Motor neuron (in vitro differentiated cells): ENCODE measurements at regions not wholly inside any gene's neighbourhood (a gene's known extent, or its start where the extent isn't known, plus 50 kb on each side); places are given as distances from the start of the nearest gene placed in this dataset.

Experiments
- ATAC-seq, 8 experiments: fragments of 200-7000 bp; cut with Tn5 transposase; replicated peaks in 6 of 8; 2 replicates each; pipeline ENCODE4 v1.8.0; 2021; ENCODE audit warnings: mild to moderate bottlenecking in 8 of 8, moderate library complexity in 8 of 8
- H3K27ac ChIP-seq, 2 donors: fragments of 250-450 bp; sonication (Bioruptor Pico); 2 replicates each; pipeline ENCODE4 v1.9.0; 2021; ENCODE audit warnings: antibody characterized with exemption in 2 of 2, mild to moderate bottlenecking in 2 of 2, moderate library complexity in 1 of 2
- H3K4me1 ChIP-seq, 2 donors: fragments of 250-450 bp; sonication (Bioruptor Pico); replicated peaks in 1 of 2; 2 replicates each; pipeline ENCODE4 v1.6.1; 2021; ENCODE audit warnings: antibody characterized with exemption in 2 of 2, mild to moderate bottlenecking in 2 of 2, moderate library complexity in 1 of 2
- H3K4me3 ChIP-seq, 5 donors: fragments of 250-450 bp; sonication (Bioruptor Pico); 2 replicates each; pipeline ENCODE4 v1.9.0; 2021; ENCODE audit warnings: antibody characterized with exemption in 5 of 5, mild to moderate bottlenecking in 5 of 5, moderate library complexity in 4 of 5
- WGBS, 10 experiments: fragments of 450-650 bp; shearing (Covaris generic); methylation state at CpG; one replicate each; pipeline ENCODE4 v1.0.0; 2022; 5-methylcytosine and 5-hydroxymethylcytosine counted together
- in situ Hi-C, 9 experiments: fragments of 400-800 bp; cut with MboI; loops; one replicate each; pipeline ENCODE4 v1.15.0; 2021; ENCODE audit warnings: low sequenced_read_pairs in 9 of 9, low pct_unique_long_range_greater_than_20kb in 2 of 9; ENCODE audit not compliant: unreplicated experiment in 9 of 9

- H3K27ac ChIP-seq: no peak overlapping the region
- H3K4me1 ChIP-seq: peaks cover 10 to 16% of the 10 kb centered on the region in 2 donors
- in situ Hi-C loops: loop anchor here in 1 of 9 experiments (25.0 kb wide), 1 partner anchor 156 kb away; no protein-coding TSS in a partner anchor
- no peak for ATAC-seq
- WGBS, 10 experiments: 0 to 100% (median 86%) methylated on average over 1 to 2 of the region's 2 CpGs; no CpG with 5 or more reads in 2 of the 10 experiments
- no peak overlapping the region for H3K4me3 ChIP-seq
These were observed 183.9 kb downstream of the NRIP1 start for GRCh38 chr21:14880922-14881321.

GRCh38 chr21:14879458-14879857 is 185.3 kb downstream of the NRIP1 start:
- in situ Hi-C loops: loop anchor here in 1 of 9 experiments (25.0 kb wide), 1 partner anchor 158 kb away; no protein-coding TSS in a partner anchor
- no peak for ATAC-seq
- no peak overlapping the region for H3K4me3 ChIP-seq
- H3K27ac ChIP-seq: no peak overlapping the region
- WGBS, 10 experiments: 63 to 100% (median 92%) methylated on average over 1 to 3 of the region's 3 CpGs
- peaks cover 10 to 16% of the 10 kb centered on the region in 2 donors for H3K4me1 ChIP-seq

GRCh38 chr21:14878971-14879370 is 185.8 kb downstream of the NRIP1 start:
- no peak overlapping the region for H3K27ac ChIP-seq
- H3K4me1 ChIP-seq: peaks cover 13 to 16% of the 10 kb centered on the region in 2 donors
- no peak for ATAC-seq
- in situ Hi-C loops: loop anchor here in 1 of 9 experiments (25.0 kb wide), 1 partner anchor 158 kb away; no protein-coding TSS in a partner anchor
- H3K4me3 ChIP-seq: no peak overlapping the region
- WGBS, 10 experiments: 67 to 100% (median 91%) methylated on average over 3 to 5 of the region's 5 CpGs; no CpG with 5 or more reads in 1 of the 10 experiments

- peak in 2 of 8 experiments; percentile 4 to 18 for ATAC-seq
These were observed 187.1 kb downstream of the NRIP1 start for GRCh38 chr21:14877581-14878228.

GRCh38 chr21:14876524-14876840 is 188.3 kb downstream of the NRIP1 start:
- Histone ChIP-seq H3K27ac (no peak overlapping the region), H3K4me1 (peaks cover 13 to 16% of the 10 kb centered on the region in 2 donors), H3K4me3 (no peak overlapping the region)
- peak in 1 of 8 experiments; percentile 5 for ATAC-seq
- in situ Hi-C loops: loop anchor here in 1 of 9 experiments (25.0 kb wide), 1 partner anchor 161 kb away; no protein-coding TSS in a partner anchor
- 58 to 100% (median 78%) methylated on average over 1 to 3 of the region's 6 CpGs; no CpG with 5 or more reads in 2 of the 10 experiments for WGBS, 10 experiments

More at GRCh38 chr21:14877581-14878228, 187.1 kb downstream of the NRIP1 start:
- in situ Hi-C loops: loop anchor here in 1 of 9 experiments (25.0 kb wide), 1 partner anchor 160 kb away; no protein-coding TSS in a partner anchor
- Histone ChIP-seq H3K4me1 (peaks cover 13 to 16% of the 10 kb centered on the region in 2 donors), H3K4me3 (no peak overlapping the region), H3K27ac (no peak overlapping the region)
- 0 to 67% (median 28%) methylated on average over 1 to 2 of the region's 2 CpGs; no CpG with 5 or more reads in 2 of the 10 experiments for WGBS, 10 experiments

- in situ Hi-C loops: loop anchor here in 1 of 9 experiments (25.0 kb wide), 1 partner anchor 161 kb away; no protein-coding TSS in a partner anchor
- peak in 2 of 8 experiments; percentile 2 to 8 for ATAC-seq
- peaks cover 13 to 16% of the 10 kb centered on the region in 2 donors for H3K4me1 ChIP-seq
- no peak overlapping the region for H3K4me3 ChIP-seq
- H3K27ac ChIP-seq: no peak overlapping the region
- WGBS, 10 experiments: 63 to 98% (median 81%) methylated on average over 1 to 7 of the region's 8 CpGs
These were observed 188.9 kb downstream of the NRIP1 start for GRCh38 chr21:14875704-14876523.

- Histone ChIP-seq H3K4me3 (no peak overlapping the region), H3K27ac (no peak overlapping the region), H3K4me1 (peaks cover 13 to 16% of the 10 kb centered on the region in 2 donors)
- in situ Hi-C loops: loop anchor here in 1 of 9 experiments (25.0 kb wide), 1 partner anchor 162 kb away; no protein-coding TSS in a partner anchor
- 80 to 100% (median 100%) methylated on average over 1 of the region's 1 CpG; no CpG with 5 or more reads in 7 of the 10 experiments for WGBS, 10 experiments
- peak in 2 of 8 experiments; percentile 2 to 3 for ATAC-seq
These were observed 189.6 kb downstream of the NRIP1 start for GRCh38 chr21:14875186-14875585.

- no peak overlapping the region for H3K4me3 ChIP-seq
- H3K27ac ChIP-seq: no peak overlapping the region
- H3K4me1 ChIP-seq: peaks cover 13 to 16% of the 10 kb centered on the region in 2 donors
- in situ Hi-C loops: loop anchor here in 1 of 9 experiments (25.0 kb wide), 2 partner anchors 188 to 613 kb away; partner anchors contain the start of gene NRIP1
- no peak for ATAC-seq
These were observed 190.4 kb downstream of the NRIP1 start for GRCh38 chr21:14874379-14874778.

GRCh38 chr21:14871861-14872260 is 192.9 kb downstream of the NRIP1 start:
- in situ Hi-C loops: loop anchor here in 1 of 9 experiments (25.0 kb wide), 2 partner anchors 190 to 615 kb away; partner anchors contain the start of gene NRIP1
- no peak for ATAC-seq
- H3K4me3 ChIP-seq: no peak overlapping the region
- 83 to 100% (median 100%) methylated on average over 1 to 3 of the region's 4 CpGs; no CpG with 5 or more reads in 3 of the 10 experiments for WGBS, 10 experiments
- no peak overlapping the region for H3K27ac ChIP-seq
- H3K4me1 ChIP-seq: peaks cover 2 to 3% of the 10 kb centered on the region in 2 donors

GRCh38 chr21:14870853-14871149 is 194.0 kb downstream of the NRIP1 start:
- in situ Hi-C loops: loop anchor here in 1 of 9 experiments (25.0 kb wide), 2 partner anchors 192 to 616 kb away; partner anchors contain the start of gene NRIP1
- ATAC-seq: no peak
- Histone ChIP-seq H3K4me3 (no peak overlapping the region), H3K27ac (no peak overlapping the region), H3K4me1 (peaks cover 0 to 3% of the 10 kb centered on the region in 2 donors)
- WGBS, 10 experiments: 83 to 100% (median 92%) methylated on average over 1 to 2 of the region's 2 CpGs

GRCh38 chr21:14869984-14870852 is 194.6 kb downstream of the NRIP1 start:
- peaks cover 0 to 3% of the 10 kb centered on the region in 2 donors for H3K4me1 ChIP-seq
- H3K27ac ChIP-seq: no peak overlapping the region
- H3K4me3 ChIP-seq: no peak overlapping the region
- ATAC-seq: no peak
- in situ Hi-C loops: loop anchor here in 1 of 9 experiments (25.0 kb wide), 2 partner anchors 192 to 617 kb away; partner anchors contain the start of gene NRIP1
- WGBS, 10 experiments: 72 to 100% (median 88%) methylated on average over 1 to 5 of the region's 5 CpGs
